DMS79 treated with DMSO at 0.1 percent for 48 hours (cell line): ENCODE measurements at regions not wholly inside any gene's neighbourhood (a gene's known extent, or its start where the extent isn't known, plus 50 kb on each side); places are given as distances from the start of the nearest gene placed in this dataset.

Source experiments
- DNase-seq: peaks from one replicate; lab custom pipeline; 2025; lab: John Stamatoyannopoulos, UW

GRCh38 chr18:37720663-37721062 is 155.1 kb upstream of the CELF4 start:
- no peak for DNase-seq

GRCh38 chr18:37717656-37718055 is 152.1 kb upstream of the CELF4 start:
- no peak for DNase-seq

DNA sequence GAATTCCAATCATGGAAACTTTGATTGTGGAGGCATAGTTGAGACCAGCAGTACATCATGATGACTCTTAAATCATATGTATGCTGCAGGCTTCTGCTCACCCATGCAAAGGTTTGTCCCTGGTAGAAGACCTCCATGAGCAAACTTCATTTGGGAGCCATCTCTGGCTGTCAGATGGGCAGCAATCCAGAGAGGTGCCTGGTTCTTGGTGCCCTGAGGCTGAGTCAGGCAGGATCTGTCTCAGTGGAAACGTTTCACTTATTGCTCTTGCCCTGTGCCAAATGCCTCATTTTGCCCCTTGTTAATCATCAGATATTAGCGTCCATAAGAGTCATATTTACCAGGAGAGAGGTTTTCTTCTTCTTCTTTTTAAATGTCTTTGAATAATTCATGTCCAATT is 151.5 kb upstream of the CELF4 start:
- DNase-seq: no peak

DNA sequence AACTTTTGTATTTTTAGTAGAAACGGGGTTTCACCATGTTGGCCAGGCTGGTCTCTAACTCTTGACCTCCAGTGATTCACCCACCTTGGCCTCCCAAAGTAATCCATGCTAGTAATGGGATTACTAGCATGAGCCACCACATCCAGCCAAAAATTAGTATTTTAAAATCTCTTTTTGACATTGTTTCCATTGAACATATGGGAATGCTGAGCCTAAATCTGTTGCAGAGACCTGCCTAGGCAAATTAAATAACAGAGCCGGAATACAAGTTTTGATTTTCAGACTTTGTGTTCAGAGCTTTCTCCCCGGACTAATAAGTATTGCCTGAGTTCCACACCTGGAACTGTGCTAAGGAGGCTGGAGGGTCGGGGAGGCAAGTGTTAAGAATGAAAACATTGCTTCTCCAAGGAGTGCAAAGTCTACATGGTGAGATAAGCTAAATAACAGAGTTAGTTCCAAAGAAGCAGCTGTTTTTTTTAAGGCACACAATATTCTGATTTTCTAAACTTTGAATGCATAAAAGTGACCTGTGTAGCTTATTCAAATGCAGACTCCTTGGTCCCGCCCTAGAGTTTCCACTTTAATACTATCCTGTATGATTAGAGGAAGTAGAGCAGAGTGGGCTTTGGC is 150.6 kb upstream of the CELF4 start:
- DNase-seq: no peak

- DNase-seq: peak; percentile 78
Measured at GRCh38 chr18:37714691-37715090, 149.1 kb upstream of the CELF4 start.

- DNase-seq: peak; percentile 88
Measured at GRCh38 chr18:37712776-37713175, 147.2 kb upstream of the CELF4 start.

GRCh38 chr18:37711766-37712505 is 146.3 kb upstream of the CELF4 start:
- DNase-seq: peak; percentile 91

DNA sequence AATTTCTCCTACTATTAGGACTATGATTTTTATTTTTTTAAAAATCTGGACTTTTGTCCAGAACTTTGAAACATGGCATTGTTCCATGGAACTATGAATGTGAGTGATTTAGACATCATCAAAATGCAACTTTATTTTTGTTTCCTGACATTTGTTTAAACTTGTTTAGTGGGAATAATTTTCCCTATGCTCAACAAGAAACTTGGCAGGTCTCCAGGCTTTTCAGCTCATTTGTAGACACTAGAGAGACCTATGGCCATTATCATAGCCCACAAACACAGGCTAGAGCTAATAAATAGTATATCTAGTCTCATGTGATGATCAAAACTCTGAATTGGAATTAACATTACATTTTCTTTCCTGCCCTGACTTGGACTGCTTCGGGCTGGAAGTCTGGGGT is 145.1 kb upstream of the CELF4 start:
- DNase-seq: peak; percentile 89

DNA sequence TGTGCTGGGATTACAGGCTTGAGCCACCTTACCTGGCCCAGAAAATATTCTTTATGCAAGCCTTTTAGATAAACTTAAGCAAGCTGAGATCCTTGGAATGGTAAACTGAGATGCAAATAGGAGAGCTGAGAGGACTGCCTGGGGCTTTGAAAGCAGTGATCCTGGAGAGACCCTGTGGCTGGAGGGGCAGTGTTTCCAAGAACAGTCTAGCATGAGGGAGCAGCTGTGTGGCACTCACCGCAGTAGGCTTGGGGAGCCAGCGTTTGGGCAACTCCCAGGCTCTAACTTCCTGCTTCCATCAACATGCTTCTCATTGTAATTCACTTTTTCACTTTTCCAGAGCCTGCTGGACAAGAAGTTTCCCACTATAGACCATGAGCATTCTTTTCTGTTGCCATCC is 144.1 kb upstream of the CELF4 start:
- DNase-seq: no peak

DNA sequence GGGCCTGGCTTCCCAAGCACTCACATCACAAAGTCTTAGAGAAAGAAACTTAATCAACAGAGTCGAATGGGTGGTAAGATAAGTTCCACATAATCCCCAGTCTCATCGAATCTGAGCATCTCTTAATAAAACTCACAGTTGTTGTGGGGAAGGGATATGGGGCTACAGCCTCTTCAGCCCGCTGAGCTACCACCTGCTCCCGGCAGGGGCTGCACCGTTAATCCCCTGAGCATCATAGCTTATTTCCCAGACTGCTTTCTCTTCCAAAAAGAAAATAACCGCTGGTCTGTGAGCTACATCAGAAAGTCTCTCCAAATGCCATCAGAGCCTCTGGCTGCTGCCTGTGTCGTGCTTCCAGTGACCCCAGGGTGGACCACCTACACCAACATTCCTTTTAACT is 139.4 kb upstream of the CELF4 start:
- DNase-seq: no peak

DNA sequence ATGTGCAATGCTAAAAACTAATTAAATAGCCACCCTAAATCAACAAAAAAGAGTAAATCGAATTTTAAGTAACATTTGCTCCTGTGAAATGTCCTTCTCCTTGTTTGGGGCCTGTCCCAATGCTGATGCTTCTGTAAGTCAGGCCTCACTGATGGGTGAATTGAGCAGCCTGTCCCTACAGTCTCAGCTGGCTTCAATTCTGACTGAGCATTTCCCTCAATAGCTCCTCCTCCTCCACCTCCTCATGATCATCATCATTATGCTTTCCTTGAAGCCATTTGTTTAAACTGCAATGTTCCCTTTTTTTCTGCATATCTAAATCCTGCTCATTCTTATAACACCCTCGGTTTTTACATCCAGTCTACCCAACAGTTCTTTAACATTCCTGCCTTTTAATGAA is 137.2 kb upstream of the CELF4 start:
- DNase-seq: no peak

DNA sequence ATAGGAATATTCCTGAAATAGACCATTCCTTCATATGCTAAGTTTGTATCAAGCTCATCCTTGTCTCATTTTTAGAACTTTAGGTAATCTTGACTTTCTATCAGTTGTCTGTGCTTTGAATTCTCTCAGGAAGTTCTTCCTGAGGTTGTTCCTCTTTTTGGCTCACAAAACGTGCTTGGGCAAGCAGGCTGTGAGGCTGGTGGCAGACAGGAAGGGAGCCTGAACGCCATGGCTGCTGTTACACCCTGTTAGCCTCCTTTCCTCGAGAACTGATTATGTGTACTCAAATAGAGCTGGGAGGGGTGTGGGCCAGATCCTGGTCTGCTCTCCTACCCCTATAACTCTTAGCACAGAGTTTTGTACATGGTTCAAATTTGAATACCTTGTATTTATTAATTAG is 136.4 kb upstream of the CELF4 start:
- no peak for DNase-seq

DNA sequence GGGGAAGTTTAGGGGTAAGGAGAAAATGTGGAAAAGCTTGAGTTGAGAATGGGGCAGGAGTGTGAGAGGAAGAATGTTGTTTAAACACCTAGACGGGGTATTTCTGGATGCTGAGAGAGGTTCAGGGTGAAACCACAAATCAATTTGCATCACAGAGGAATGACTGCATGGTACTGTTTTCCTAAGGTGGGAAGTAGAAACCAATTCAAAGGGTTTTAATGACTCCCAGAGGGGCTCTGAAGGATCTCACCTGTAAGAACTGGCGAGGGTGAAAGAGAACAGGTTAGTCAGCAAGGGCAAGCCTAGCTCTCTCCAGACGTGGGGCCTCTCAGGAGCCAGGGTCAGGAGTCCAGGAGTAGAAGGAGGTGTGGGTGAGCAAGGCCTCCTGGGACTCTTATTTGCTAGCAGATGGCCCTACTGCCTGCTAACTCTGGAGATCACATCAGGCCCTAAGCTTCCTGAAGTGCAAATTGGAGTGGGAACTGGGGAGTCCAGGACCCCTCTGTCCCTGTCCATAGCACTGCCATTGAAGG is 133.0 kb upstream of the CELF4 start:
- DNase-seq: peak; percentile 48

DNA sequence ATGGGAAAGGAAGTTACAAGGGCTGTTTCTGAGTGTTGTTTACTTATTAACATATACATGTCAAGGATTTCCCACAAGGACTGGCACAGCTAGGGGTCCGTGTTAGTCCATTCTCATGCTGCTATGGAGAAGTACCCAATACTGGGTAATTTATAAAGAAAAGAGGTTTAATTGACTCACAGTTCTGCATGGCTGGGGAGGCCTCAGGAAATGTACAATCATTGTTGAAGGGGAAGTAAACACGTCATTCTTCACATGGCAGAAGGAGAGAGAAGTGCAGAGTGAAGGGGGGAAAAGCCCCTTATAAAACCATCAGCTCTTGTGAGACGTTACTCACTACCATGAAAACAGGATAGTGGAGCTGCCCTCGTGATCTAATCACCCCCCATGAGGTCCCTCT is 128.9 kb upstream of the CELF4 start:
- DNase-seq: peak; percentile 28

DNA sequence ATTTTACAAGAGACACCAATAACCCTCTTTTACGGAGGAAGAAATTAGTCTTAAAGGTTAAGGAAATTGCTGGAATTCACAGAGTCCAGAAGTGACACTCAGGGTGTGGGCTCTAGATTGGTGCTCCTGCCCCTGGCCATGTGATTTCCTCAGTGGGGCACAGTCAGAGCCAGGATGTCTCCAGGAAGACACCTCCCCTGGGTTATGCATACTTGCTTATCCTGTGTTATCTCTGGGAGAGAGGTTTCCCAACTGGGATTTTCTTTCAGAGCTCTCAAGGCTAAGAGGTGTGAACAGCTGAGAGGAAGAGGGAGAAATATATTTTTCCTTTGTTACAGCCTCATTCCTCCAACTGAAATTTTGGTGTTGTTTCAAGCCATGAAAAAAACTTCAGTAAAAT is 125.6 kb upstream of the CELF4 start:
- no peak for DNase-seq

GRCh38 chr18:37689841-37690240 is 124.2 kb upstream of the CELF4 start:
- DNase-seq: no peak

GRCh38 chr18:37684590-37684989 is 119.0 kb upstream of the CELF4 start:
- DNase-seq: no peak

GRCh38 chr18:37684183-37684582 is 118.6 kb upstream of the CELF4 start:
- no peak for DNase-seq

DNA sequence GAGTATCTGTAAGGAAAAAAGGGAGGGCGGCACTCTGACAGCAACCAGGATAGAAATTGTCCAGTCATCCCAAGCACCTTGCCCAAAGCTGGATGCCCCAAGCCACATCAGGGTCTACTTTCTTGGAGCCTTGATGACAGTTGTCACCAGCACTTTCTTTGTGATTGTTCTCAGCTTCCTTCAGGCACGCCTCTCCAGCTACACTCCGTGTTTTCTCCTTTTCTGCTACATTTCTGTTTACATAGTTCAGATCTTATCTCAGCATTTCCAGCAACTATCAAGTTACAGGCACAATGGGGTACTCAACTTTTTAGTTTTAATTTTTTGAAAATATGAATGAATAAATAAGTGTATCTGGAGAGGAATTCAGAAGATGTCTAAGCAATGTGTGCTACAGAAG is 115.3 kb upstream of the CELF4 start:
- DNase-seq: peak; percentile 9

DNA sequence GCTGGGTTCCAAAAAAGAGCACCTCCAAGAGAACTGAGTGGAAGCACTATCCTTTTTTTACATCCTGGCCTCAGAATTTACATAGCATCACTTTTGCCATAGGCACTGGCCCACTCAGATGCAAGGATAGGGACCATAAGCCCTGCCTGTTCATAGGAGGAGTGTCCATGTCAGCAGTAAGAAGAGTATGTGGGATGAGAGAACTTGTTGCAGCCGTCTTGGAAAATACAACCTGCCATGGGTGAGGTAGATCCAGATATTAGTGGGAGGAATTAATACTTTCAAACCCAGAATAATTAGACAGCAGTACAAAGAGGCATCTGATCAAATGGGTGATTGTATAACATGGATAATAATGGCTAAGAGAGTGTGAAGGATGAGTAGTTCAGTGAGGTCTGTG is 110.7 kb upstream of the CELF4 start:
- DNase-seq: no peak

DNA sequence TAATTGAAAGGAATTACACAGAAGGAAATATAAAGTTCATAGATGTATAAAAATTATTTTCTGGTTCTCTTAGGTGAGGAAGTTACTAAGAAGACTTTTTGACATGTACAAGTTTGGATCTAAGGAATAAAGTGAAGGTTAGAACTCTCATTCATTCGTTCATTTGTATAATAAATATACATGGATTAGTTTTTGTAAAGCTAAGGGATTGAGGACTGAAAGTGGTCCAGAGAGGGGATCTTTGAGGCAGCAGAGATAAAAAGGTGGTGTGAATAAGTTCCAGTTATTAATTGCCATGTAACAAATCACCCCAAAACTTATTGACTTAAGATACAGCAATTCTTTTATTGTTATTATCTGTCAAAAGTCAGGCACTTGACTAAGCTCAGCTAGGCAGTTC is 110.1 kb upstream of the CELF4 start:
- DNase-seq: no peak

DNA sequence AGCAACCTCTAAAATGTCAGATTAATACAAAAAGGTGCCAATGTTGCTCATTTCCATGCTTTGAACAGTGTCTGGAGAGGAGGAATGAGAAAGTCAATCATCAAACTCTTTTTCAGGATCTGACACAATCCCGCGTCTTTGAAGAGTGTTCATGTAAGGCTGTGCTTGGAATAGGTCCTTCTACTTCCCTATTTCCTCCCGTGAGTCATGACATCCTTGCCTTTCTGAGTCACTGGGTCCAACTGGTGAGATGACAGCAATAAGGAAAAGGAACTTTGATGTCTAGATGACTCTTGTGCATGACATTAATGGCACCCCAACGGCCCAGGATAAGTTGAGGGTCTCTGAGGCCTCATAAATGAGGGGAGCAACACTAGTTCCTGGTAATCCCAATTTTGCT is 109.0 kb upstream of the CELF4 start:
- no peak for DNase-seq

GRCh38 chr18:37673671-37674070 is 108.1 kb upstream of the CELF4 start:
- DNase-seq: no peak
